Neuronal stem cell (in vitro differentiated cells): ENCODE measurements at regions not wholly inside any gene's neighbourhood (a gene's known extent, or its start where the extent isn't known, plus 50 kb on each side); places are given as distances from the start of the nearest gene placed in this dataset.

Experiments
- DNase-seq: peaks from one replicate; pipeline ENCODE4 v3.0.0-alpha.2; 2013; ENCODE audit warnings: low spot score
- H2AFZ ChIP-seq: one replicate; pipeline ENCODE4 v1.6.1; 2013; ENCODE audit warnings: mild to moderate bottlenecking, low read length, inconsistent platforms
- H2AK5ac ChIP-seq: 2 replicates; pipeline ENCODE4 v1.6.1; 2013; ENCODE audit warnings: low read depth, mild to moderate bottlenecking, inconsistent platforms, low read length, moderate library complexity, mixed read lengths
- H2BK120ac ChIP-seq: 2 replicates; pipeline ENCODE4 v1.6.1; 2013; ENCODE audit warnings: low read depth, mild to moderate bottlenecking, inconsistent platforms, low read length, moderate library complexity, mixed read lengths
- H2BK12ac ChIP-seq: one replicate; pipeline ENCODE4 v1.6.1; 2013; ENCODE audit warnings: low read length, inconsistent platforms
- H2BK15ac ChIP-seq: 2 replicates; pipeline ENCODE4 v1.6.1; 2013; ENCODE audit warnings: mild to moderate bottlenecking, low read length, inconsistent platforms, mixed read lengths
- H2BK5ac ChIP-seq: one replicate; pipeline ENCODE4 v1.6.1; 2013; ENCODE audit warnings: inconsistent platforms, mild to moderate bottlenecking, low read length, moderate library complexity
- H3K14ac ChIP-seq: one replicate; pipeline ENCODE4 v1.6.1; 2013; ENCODE audit warnings: low read length, inconsistent platforms
- H3K18ac ChIP-seq: 2 replicates; pipeline ENCODE4 v1.6.1; 2013; ENCODE audit warnings: low read length, inconsistent platforms
- H3K23ac ChIP-seq: 2 replicates; pipeline ENCODE4 v1.6.1; 2013; ENCODE audit warnings: low read depth, mild to moderate bottlenecking, mixed read lengths, low read length, inconsistent platforms; ENCODE audit not compliant: poor library complexity
- H3K27ac ChIP-seq: replicated peaks from 3 replicates; pipeline ENCODE4 v1.5.1; 2013; ENCODE audit warnings: low read length, inconsistent platforms
- H3K27me3 ChIP-seq, 3 experiments: 2 replicates each; pipeline ENCODE4 v1.6.1; 2013; ENCODE audit warnings: low read length in 3 of 3, mild to moderate bottlenecking in 2 of 3, inconsistent platforms in 1 of 3, low read depth in 1 of 3, mixed read lengths in 1 of 3, moderate library complexity in 1 of 3; ENCODE audit not compliant: control insufficient read depth in 3 of 3, insufficient read depth in 3 of 3
- H3K36me3 ChIP-seq, 2 donors: replicated peaks in 1 of 2; 2 replicates each; pipeline ENCODE4 v1.6.1; 2013; ENCODE audit warnings: low read length in 2 of 2; ENCODE audit not compliant: control insufficient read depth in 2 of 2, insufficient read depth in 2 of 2
- H3K4ac ChIP-seq: 2 replicates; pipeline ENCODE4 v1.6.1; 2013; ENCODE audit warnings: inconsistent platforms, mild to moderate bottlenecking, low read length, moderate library complexity
- H3K4me1 ChIP-seq, 2 donors: 1 replicate in 1 of 2; 2 replicates in 1 of 2; pipeline ENCODE4 v1.6.1; 2013; ENCODE audit warnings: low read length in 2 of 2, low read depth in 1 of 2; ENCODE audit not compliant: control insufficient read depth in 2 of 2, insufficient read depth in 1 of 2
- H3K4me2 ChIP-seq: one replicate; pipeline ENCODE4 v1.6.1; 2013; ENCODE audit warnings: mild to moderate bottlenecking, low read length, inconsistent platforms; ENCODE audit not compliant: insufficient read depth, poor library complexity, severe bottlenecking
- H3K4me3 ChIP-seq, 2 donors: 2 replicates each; pipeline ENCODE4 v1.5.1; 2013; ENCODE audit warnings: low read length in 2 of 2, mild to moderate bottlenecking in 2 of 2, inconsistent platforms in 1 of 2, moderate library complexity in 1 of 2
- H3K79me1 ChIP-seq: one replicate; pipeline ENCODE4 v1.6.1; 2013; ENCODE audit warnings: low read depth, mild to moderate bottlenecking, inconsistent platforms, low read length, moderate library complexity
- H3K9ac ChIP-seq: one replicate; pipeline ENCODE4 v1.6.1; 2013; ENCODE audit warnings: mild to moderate bottlenecking, low read depth, low read length, inconsistent platforms; ENCODE audit not compliant: poor library complexity
- H3K9me3 ChIP-seq, 2 donors: replicated peaks in 1 of 2; 2 replicates each; pipeline versions ENCODE3 to v1.6.1; 2013; ENCODE audit warnings: low read length in 2 of 2, mild to moderate bottlenecking in 2 of 2, inconsistent platforms in 1 of 2, low read depth in 1 of 2, mixed read lengths in 1 of 2, moderate library complexity in 1 of 2; ENCODE audit not compliant: control insufficient read depth in 2 of 2, insufficient read depth in 1 of 2
- H4K8ac ChIP-seq: one replicate; pipeline ENCODE4 v1.6.1; 2013; ENCODE audit warnings: low read depth, mild to moderate bottlenecking, inconsistent platforms, low read length, moderate library complexity
- H4K91ac ChIP-seq: one replicate; pipeline ENCODE4 v1.6.1; 2013; ENCODE audit warnings: low read length, low read depth, mild to moderate bottlenecking, inconsistent platforms; ENCODE audit not compliant: poor library complexity
- WGBS, 2 donors: extraction: QIAGEN DNeasy Blood & Tissue Kit; methylation state at CpG; one replicate each; pipeline ENCODE4 v1.1.7; 2013; ENCODE audit warnings: missing lambda C conversion rate in 2 of 2, mixed read lengths in 1 of 2; ENCODE audit not compliant: insufficient read length in 2 of 2, insufficient replicate concordance in 1 of 2; ENCODE audit errors: extremely low coverage in 2 of 2; 5-methylcytosine and 5-hydroxymethylcytosine counted together

DNA sequence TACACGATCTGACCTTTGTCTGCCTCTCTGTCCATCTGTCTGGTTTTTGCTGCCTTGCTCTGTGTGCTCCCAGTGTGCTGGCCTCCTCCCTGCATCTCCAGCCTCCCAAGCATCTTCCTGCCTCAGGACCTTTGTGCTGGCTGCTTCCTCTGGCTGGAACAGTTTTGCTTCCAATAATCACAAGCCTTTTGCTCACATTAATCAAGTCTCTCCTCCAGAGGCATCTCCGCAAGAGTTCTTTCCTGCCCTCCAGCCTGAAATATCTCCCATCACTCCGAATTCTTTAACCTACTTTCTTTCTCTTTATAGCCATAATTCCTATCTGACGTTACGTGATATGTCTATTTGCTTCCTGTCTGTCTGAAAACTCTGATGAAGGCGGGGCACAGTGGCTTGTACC is 267.1 kb downstream of the ABCC12 start:
- Histone ChIP-seq H4K8ac (no peak overlapping the region), H2BK15ac (no peak overlapping the region), H3K18ac (no peak overlapping the region), H2BK120ac (no peak overlapping the region), H3K9ac (no peak overlapping the region), H3K27ac (no peak overlapping the region), H3K36me3 (no peaks in the 10 kb centered on the region), H3K4me2 (no peak overlapping the region), H3K4me3 (no peak overlapping the region), H3K14ac (no peak overlapping the region), H3K4ac (no peak overlapping the region), H4K91ac (no peak overlapping the region), H2BK5ac (no peak overlapping the region), H3K4me1 (peaks cover 0 to 31% of the 10 kb centered on the region in 2 donors), H3K23ac (no peak overlapping the region), H2BK12ac (no peak overlapping the region), H3K27me3 (no peaks in the 10 kb centered on the region), H3K9me3 (no peaks in the 10 kb centered on the region), H2AK5ac (no peak overlapping the region), H3K79me1 (no peaks in the 10 kb centered on the region), H2AFZ (no peak overlapping the region)
- DNase-seq, result no peak
- 100% methylated on average over 3 of the region's 6 CpGs; no CpG with 5 or more reads in 1 of the 2 donors for WGBS, 2 donors

- no peak overlapping the region for H2BK12ac ChIP-seq
- H4K8ac ChIP-seq, result no peak overlapping the region
- H3K4me3 ChIP-seq, result no peak overlapping the region
- H2BK15ac ChIP-seq, result no peak overlapping the region
- no peak overlapping the region for H2AFZ ChIP-seq
- no peak overlapping the region for H3K9ac ChIP-seq
- peaks cover 0 to 31% of the 10 kb centered on the region in 2 donors for H3K4me1 ChIP-seq
- no peaks in the 10 kb centered on the region for H3K27me3 ChIP-seq
- no peaks in the 10 kb centered on the region for H3K36me3 ChIP-seq
- H3K4me2 ChIP-seq, result no peak overlapping the region
- no peak overlapping the region for H3K23ac ChIP-seq
- no peaks in the 10 kb centered on the region for H3K9me3 ChIP-seq
- H4K91ac ChIP-seq, result no peak overlapping the region
- no peak overlapping the region for H3K4ac ChIP-seq
- no CpG with 5 or more reads among the region's 3 CpGs for WGBS, 2 donors
- H3K14ac ChIP-seq, result no peak overlapping the region
- no peak overlapping the region for H2BK120ac ChIP-seq
- no peak for DNase-seq
- H3K79me1 ChIP-seq, result no peaks in the 10 kb centered on the region
- H2AK5ac ChIP-seq, result no peak overlapping the region
- H2BK5ac ChIP-seq, result no peak overlapping the region
- no peak overlapping the region for H3K27ac ChIP-seq
- no peak overlapping the region for H3K18ac ChIP-seq
These were observed 267.7 kb downstream of the ABCC12 start for GRCh38 chr16:47888142-47888541.

- Histone ChIP-seq H3K4me2 (peak overlapping the region; percentile 26), H3K79me1 (no peaks in the 10 kb centered on the region), H3K36me3 (no peaks in the 10 kb centered on the region), H3K14ac (no peak overlapping the region), H3K27me3 (no peaks in the 10 kb centered on the region), H3K9ac (no peak overlapping the region), H2BK5ac (peak overlapping the region; percentile 76), H4K91ac (no peak overlapping the region), H2BK12ac (no peak overlapping the region), H3K18ac (peak overlapping the region; percentile 87), H3K4ac (no peak overlapping the region), H3K23ac (no peak overlapping the region), H2BK15ac (no peak overlapping the region), H3K4me3 (no peak overlapping the region), H3K4me1 (peaks cover 0 to 31% of the 10 kb centered on the region in 2 donors), H2AFZ (no peak overlapping the region), H2AK5ac (no peak overlapping the region), H2BK120ac (no peak overlapping the region), H3K9me3 (no peaks in the 10 kb centered on the region), H3K27ac (peak overlapping the region; percentile 46), H4K8ac (no peak overlapping the region)
- DNase-seq, result no peak
- WGBS, 2 donors, result no CpG with 5 or more reads among the region's 5 CpGs
These were observed 268.3 kb downstream of the ABCC12 start for GRCh38 chr16:47887496-47887895.

DNA sequence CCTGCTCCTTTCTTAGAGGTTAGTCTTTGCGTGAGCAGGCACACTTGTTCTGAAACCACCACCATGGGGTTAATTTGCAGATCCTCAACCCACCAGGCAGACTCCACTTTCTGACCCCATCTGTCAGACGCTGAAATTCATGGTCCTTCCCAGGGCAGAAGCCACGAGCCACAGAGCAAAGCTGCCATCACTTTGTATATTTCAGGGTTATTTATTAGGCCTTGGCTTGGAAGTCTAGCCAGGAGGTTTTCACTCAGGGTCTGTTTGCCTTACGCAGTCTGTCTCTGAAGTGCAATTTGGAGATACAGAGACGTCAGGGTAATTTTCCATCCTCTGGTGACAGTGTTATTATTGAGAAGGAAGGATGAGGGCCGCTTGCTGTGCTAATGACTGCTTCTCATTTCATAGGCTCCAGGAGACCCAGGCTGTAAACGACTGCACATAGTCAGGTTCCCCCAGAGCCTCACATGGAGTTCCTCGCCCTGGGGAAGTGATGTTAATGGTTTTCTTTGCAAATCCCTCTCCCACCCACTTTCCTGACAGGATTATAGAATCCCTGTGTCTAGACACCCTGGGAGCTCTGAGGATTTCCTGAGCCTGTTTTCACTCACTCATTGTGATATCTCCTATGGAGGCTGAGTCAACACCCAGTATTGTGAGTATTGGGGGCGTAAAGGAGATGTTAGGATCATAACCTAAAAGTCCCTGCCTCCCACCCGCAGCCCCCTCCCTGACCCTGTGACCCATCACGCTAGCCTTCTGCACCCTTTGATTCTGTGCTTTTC is 269.0 kb downstream of the ABCC12 start:
- Histone ChIP-seq H3K4me1 (peaks cover 0 to 31% of the 10 kb centered on the region in 2 donors), H3K4ac (no peak overlapping the region), H3K9me3 (no peaks in the 10 kb centered on the region), H2AK5ac (peak overlapping the region; percentile 27), H3K4me2 (peak overlapping the region; percentile 26), H2BK12ac (no peak overlapping the region), H2BK120ac (no peak overlapping the region), H3K36me3 (no peaks in the 10 kb centered on the region), H3K79me1 (no peaks in the 10 kb centered on the region), H3K27ac (peak overlapping the region; percentile 46), H3K23ac (no peak overlapping the region), H3K14ac (no peak overlapping the region), H3K9ac (no peak overlapping the region), H3K18ac (peak overlapping the region; percentile 87), H4K8ac (no peak overlapping the region), H3K27me3 (no peaks in the 10 kb centered on the region), H2BK15ac (no peak overlapping the region), H3K4me3 (no peak overlapping the region), H2BK5ac (peak overlapping the region; percentile 76), H2AFZ (no peak overlapping the region), H4K91ac (no peak overlapping the region)
- no peak for DNase-seq
- no CpG with 5 or more reads among the region's 11 CpGs for WGBS, 2 donors
